NCI-H2196 treated with DMSO at 0.1 percent for 48 hours (cell line): ENCODE measurements at regions not wholly inside any gene's neighbourhood (a gene's known extent, or its start where the extent isn't known, plus 50 kb on each side); places are given as distances from the start of the nearest gene placed in this dataset.

Experiments used
- DNase-seq: peaks from one replicate; lab custom pipeline; 2025; ENCODE audit not compliant: unreplicated experiment; lab: John Stamatoyannopoulos, UW

DNA sequence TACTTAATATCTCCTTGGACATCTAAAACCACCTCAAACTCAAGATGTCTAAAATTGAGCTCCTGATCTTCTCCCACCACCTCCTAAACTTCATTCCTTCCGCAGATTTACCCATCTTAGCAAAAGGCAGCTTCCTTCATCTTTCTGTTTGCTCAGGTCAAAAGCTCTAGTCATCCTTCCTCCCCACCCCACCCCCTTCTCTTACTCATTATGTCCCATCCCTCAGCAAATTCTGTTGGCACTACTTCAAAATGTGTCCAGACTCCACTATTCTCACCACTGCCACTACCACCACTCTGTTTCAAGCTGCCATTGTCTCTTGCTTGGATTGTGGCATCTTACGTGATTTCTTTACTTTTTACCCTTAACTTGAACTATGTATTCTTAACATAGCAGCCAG lies 59.2 kb upstream of the ZDHHC17 start:
- no peak for DNase-seq

DNA sequence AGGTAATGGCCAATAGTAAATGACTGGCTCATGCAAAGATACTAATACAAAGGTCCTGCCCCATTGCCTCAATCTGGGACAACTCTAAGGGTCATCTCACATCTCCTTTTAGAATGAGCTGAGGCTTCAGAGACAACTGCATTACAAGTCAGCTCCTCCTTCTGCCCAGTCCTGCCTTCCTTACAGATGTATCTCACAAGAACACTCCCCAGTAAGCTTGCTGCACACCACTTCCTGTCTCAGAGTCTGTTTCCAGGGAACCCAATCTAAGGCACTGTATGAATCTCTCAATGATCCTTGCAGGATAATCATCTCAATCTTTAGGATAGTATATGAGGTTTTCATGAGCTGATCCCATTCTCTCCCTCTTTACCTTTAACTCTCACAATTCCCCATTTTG lies 57.8 kb upstream of the ZDHHC17 start:
- DNase-seq, result no peak

- no peak for DNase-seq
Observed at GRCh38 chr12:76706761-76707160, 57.2 kb upstream of the ZDHHC17 start.

DNA sequence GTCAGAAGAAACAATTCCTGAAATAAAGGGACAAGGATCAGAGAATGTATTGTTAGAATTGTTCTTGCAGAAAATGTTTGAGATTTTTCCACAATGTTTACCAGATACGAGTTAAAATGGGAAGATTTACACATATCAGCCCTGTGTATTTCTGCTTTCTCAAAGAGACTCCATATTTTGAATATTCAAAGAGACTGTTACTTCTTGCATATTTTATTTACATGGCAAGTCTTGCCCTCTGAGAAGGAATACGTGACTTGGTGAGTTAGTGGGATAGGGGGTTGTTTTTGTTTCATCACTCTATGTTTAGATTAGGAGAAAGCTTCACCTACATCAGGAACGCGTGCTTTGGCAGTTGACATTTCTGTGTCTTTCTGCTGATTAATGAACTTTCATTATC lies 56.1 kb upstream of the ZDHHC17 start:
- DNase-seq, result no peak

- no peak for DNase-seq
Observed at GRCh38 chr12:76708296-76708695, 55.6 kb upstream of the ZDHHC17 start.

- DNase-seq, result no peak
Observed at GRCh38 chr12:76711241-76711640, 52.7 kb upstream of the ZDHHC17 start.

DNA sequence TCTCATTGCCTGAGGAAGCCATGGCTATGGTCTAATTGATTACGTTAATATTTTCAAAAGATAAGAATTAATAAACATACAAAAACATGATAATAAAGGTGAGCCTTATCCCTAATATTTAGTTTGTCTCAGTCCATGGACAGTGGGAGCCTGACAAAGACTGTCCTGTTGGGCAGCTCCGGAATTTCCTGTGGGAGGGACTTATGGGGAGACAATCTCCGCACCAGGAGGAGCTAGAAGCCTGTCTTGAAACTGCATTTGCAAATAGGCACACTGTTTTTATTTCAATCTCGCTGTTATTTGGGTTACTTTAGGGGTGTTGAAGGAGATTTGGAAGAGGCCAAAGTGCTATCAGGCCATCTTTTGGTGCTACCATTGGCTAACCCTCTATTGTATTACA lies 50.8 kb upstream of the ZDHHC17 start:
- DNase-seq, result no peak

GRCh38 chr12:76713986-76714385 lies 49.9 kb upstream of the ZDHHC17 start:
- no peak for DNase-seq
